Mesenchymal stem cell (in vitro differentiated cells and primary cell): ENCODE measurements at regions not wholly inside any gene's neighbourhood (a gene's known extent, or its start where the extent isn't known, plus 50 kb on each side); places are given as distances from the start of the nearest gene placed in this dataset.

Source experiments
- DNase-seq: peaks from one replicate; pipeline ENCODE4 v3.0.0-alpha.2; 2013
- H2AFZ ChIP-seq: one replicate; pipeline ENCODE4 v1.6.1; 2013; ENCODE audit warnings: low read depth, mild to moderate bottlenecking, control low read depth, inconsistent platforms, low read length, moderate library complexity
- H2AK5ac ChIP-seq: 2 replicates; pipeline ENCODE4 v1.6.1; 2013; ENCODE audit warnings: low read length, moderate library complexity, mild to moderate bottlenecking, inconsistent platforms; ENCODE audit not compliant: severe bottlenecking
- H2BK120ac ChIP-seq: one replicate; pipeline ENCODE4 v1.6.1; 2013; ENCODE audit warnings: low read depth, mild to moderate bottlenecking, inconsistent platforms, low read length, moderate library complexity
- H2BK12ac ChIP-seq, 2 experiments: one replicate each; pipeline ENCODE4 v1.6.1; 2013; ENCODE audit warnings: inconsistent platforms in 2 of 2, low read length in 2 of 2, mild to moderate bottlenecking in 2 of 2, moderate library complexity in 2 of 2, control low read depth in 1 of 2
- H2BK15ac ChIP-seq: one replicate; pipeline ENCODE4 v1.6.1; 2013; ENCODE audit warnings: mild to moderate bottlenecking, low read depth, inconsistent platforms; ENCODE audit not compliant: poor library complexity, severe bottlenecking
- H2BK5ac ChIP-seq: 2 replicates; pipeline ENCODE4 v1.6.1; 2013; ENCODE audit warnings: low read depth, mild to moderate bottlenecking, low read length, control low read depth, inconsistent platforms; ENCODE audit not compliant: poor library complexity, severe bottlenecking
- H3K14ac ChIP-seq, 2 experiments: one replicate each; pipeline ENCODE4 v1.6.1; 2013; ENCODE audit warnings: inconsistent platforms in 2 of 2, low read length in 2 of 2, control low read depth in 1 of 2, mild to moderate bottlenecking in 1 of 2, moderate library complexity in 1 of 2
- H3K18ac ChIP-seq, 2 experiments: one replicate each; pipeline ENCODE4 v1.6.1; 2013; ENCODE audit warnings: inconsistent platforms in 2 of 2, low read length in 2 of 2, control low read depth in 1 of 2, low read depth in 1 of 2, mild to moderate bottlenecking in 1 of 2
- H3K23ac ChIP-seq, 2 experiments: one replicate each; pipeline ENCODE4 v1.6.1; 2013; ENCODE audit warnings: inconsistent platforms in 2 of 2, low read length in 2 of 2, mild to moderate bottlenecking in 2 of 2, moderate library complexity in 2 of 2, control low read depth in 1 of 2
- H3K27ac ChIP-seq: 2 replicates; pipeline ENCODE4 v1.5.1; 2013; ENCODE audit warnings: mild to moderate bottlenecking, moderate library complexity, low read length, control low read depth, inconsistent platforms; ENCODE audit not compliant: poor library complexity, severe bottlenecking
- H3K27me3 ChIP-seq, 2 experiments: 2 replicates each; pipeline versions ENCODE4 v1.6.1 to v1.7.0; 2013; ENCODE audit warnings: low read length in 2 of 2, mild to moderate bottlenecking in 2 of 2, moderate library complexity in 2 of 2, control low read depth in 1 of 2, inconsistent platforms in 1 of 2; ENCODE audit not compliant: control insufficient read depth in 1 of 2, insufficient read depth in 1 of 2
- H3K36me3 ChIP-seq, 2 experiments: 2 replicates each; pipeline versions ENCODE4 v1.6.1 to v1.7.0; 2013; ENCODE audit warnings: low read length in 2 of 2, control low read depth in 1 of 2, inconsistent platforms in 1 of 2, low read depth in 1 of 2, mild to moderate bottlenecking in 1 of 2; ENCODE audit not compliant: insufficient read depth in 2 of 2, control insufficient read depth in 1 of 2
- H3K4ac ChIP-seq, 2 experiments: one replicate each; pipeline ENCODE4 v1.6.1; 2013; ENCODE audit warnings: inconsistent platforms in 2 of 2, low read length in 2 of 2, mild to moderate bottlenecking in 2 of 2, moderate library complexity in 2 of 2, control low read depth in 1 of 2, low read depth in 1 of 2
- H3K4me1 ChIP-seq: 2 replicates; pipeline ENCODE4 v1.6.1; 2013; ENCODE audit warnings: low read depth, low read length, control low read depth; ENCODE audit not compliant: control insufficient read depth, insufficient read depth
- H3K4me2 ChIP-seq: 2 replicates; pipeline ENCODE4 v1.6.1; 2013; ENCODE audit warnings: low read length, mild to moderate bottlenecking, inconsistent platforms; ENCODE audit not compliant: poor library complexity, severe bottlenecking
- H3K4me3 ChIP-seq, 2 experiments: 2 replicates each; pipeline versions ENCODE4 v1.5.1 to v1.7.0; 2013; ENCODE audit warnings: low read length in 2 of 2, mild to moderate bottlenecking in 2 of 2, control low read depth in 1 of 2, low read depth in 1 of 2; ENCODE audit not compliant: insufficient read depth in 1 of 2
- H3K79me1 ChIP-seq: replicated peaks from 2 replicates; pipeline ENCODE4 v1.6.1; 2013; ENCODE audit warnings: mild to moderate bottlenecking, control low read depth, low read length, inconsistent platforms; ENCODE audit not compliant: poor library complexity, severe bottlenecking
- H3K9ac ChIP-seq: 2 replicates; pipeline ENCODE4 v1.7.0; 2013; ENCODE audit warnings: mild to moderate bottlenecking, low read length, moderate library complexity
- H3K9me3 ChIP-seq: 2 replicates; pipeline ENCODE4 v1.7.0; 2013; ENCODE audit warnings: mild to moderate bottlenecking, low read length; ENCODE audit not compliant: control insufficient read depth
- H4K8ac ChIP-seq: one replicate; pipeline ENCODE4 v1.6.1; 2013; ENCODE audit warnings: inconsistent platforms, mild to moderate bottlenecking, low read length, moderate library complexity
- H4K91ac ChIP-seq: one replicate; pipeline ENCODE4 v1.6.1; 2013; ENCODE audit warnings: mild to moderate bottlenecking, low read length, inconsistent platforms
- WGBS: methylation state at CpG from one replicate; pipeline ENCODE4 v1.1.7; 2013; ENCODE audit warnings: mixed read lengths; 5-methylcytosine and 5-hydroxymethylcytosine counted together

- no peak for DNase-seq
- no peak overlapping the region for H3K18ac ChIP-seq
- 38% methylated on average over 1 of the region's 2 CpGs for WGBS
- no peak overlapping the region for H3K4me2 ChIP-seq
- H2BK5ac ChIP-seq = no peak overlapping the region
- H3K79me1 ChIP-seq = no peaks in the 10 kb centered on the region
- H3K9me3 ChIP-seq = no peaks in the 10 kb centered on the region
- no peak overlapping the region for H2BK15ac ChIP-seq
- H3K4ac ChIP-seq = no peak overlapping the region
- H4K91ac ChIP-seq = no peak overlapping the region
- H2BK120ac ChIP-seq = no peak overlapping the region
- H3K9ac ChIP-seq = no peak overlapping the region
- H2BK12ac ChIP-seq = no peak overlapping the region
- no peak overlapping the region for H2AK5ac ChIP-seq
- H3K36me3 ChIP-seq = no peaks in the 10 kb centered on the region
- no peak overlapping the region for H3K4me3 ChIP-seq
- H3K27me3 ChIP-seq = no peaks in the 10 kb centered on the region
- no peaks in the 10 kb centered on the region for H3K4me1 ChIP-seq
- no peak overlapping the region for H4K8ac ChIP-seq
- H3K23ac ChIP-seq = no peak overlapping the region
- H3K27ac ChIP-seq = no peak overlapping the region
- no peak overlapping the region for H3K14ac ChIP-seq
- no peak overlapping the region for H2AFZ ChIP-seq
These were observed 271.9 kb downstream of the KIF20B start for GRCh38 chr10:89973326-89973725.

- H2BK12ac ChIP-seq = no peak overlapping the region
- H3K4me3 ChIP-seq = no peak overlapping the region
- H3K9me3 ChIP-seq = no peaks in the 10 kb centered on the region
- H3K18ac ChIP-seq = no peak overlapping the region
- WGBS = no CpG with 5 or more reads among the region's 2 CpGs
- DNase-seq = no peak
- no peaks in the 10 kb centered on the region for H3K79me1 ChIP-seq
- no peak overlapping the region for H3K4me2 ChIP-seq
- no peaks in the 10 kb centered on the region for H3K27me3 ChIP-seq
- no peak overlapping the region for H3K14ac ChIP-seq
- H3K9ac ChIP-seq = no peak overlapping the region
- no peak overlapping the region for H3K23ac ChIP-seq
- no peak overlapping the region for H2AFZ ChIP-seq
- no peaks in the 10 kb centered on the region for H3K4me1 ChIP-seq
- no peak overlapping the region for H2BK120ac ChIP-seq
- no peak overlapping the region for H3K27ac ChIP-seq
- H2AK5ac ChIP-seq = no peak overlapping the region
- no peaks in the 10 kb centered on the region for H3K36me3 ChIP-seq
- H2BK15ac ChIP-seq = no peak overlapping the region
- no peak overlapping the region for H2BK5ac ChIP-seq
- no peak overlapping the region for H4K91ac ChIP-seq
- H3K4ac ChIP-seq = no peak overlapping the region
- H4K8ac ChIP-seq = no peak overlapping the region
These were observed 273.7 kb downstream of the KIF20B start for GRCh38 chr10:89975071-89975470.

GRCh38 chr10:89975771-89976170, 274.4 kb downstream of the KIF20B start:
- H3K4ac ChIP-seq = no peak overlapping the region
- no peak overlapping the region for H3K4me2 ChIP-seq
- no peak overlapping the region for H2AFZ ChIP-seq
- WGBS = 80% methylated on average over 2 of the region's 2 CpGs
- H4K91ac ChIP-seq = no peak overlapping the region
- no peak overlapping the region for H2BK12ac ChIP-seq
- no peak for DNase-seq
- H3K14ac ChIP-seq = peak overlapping the region in 1 of 2 experiments; percentile 14
- no peak overlapping the region for H3K23ac ChIP-seq
- no peaks in the 10 kb centered on the region for H3K4me1 ChIP-seq
- H2BK5ac ChIP-seq = no peak overlapping the region
- H4K8ac ChIP-seq = no peak overlapping the region
- H2AK5ac ChIP-seq = no peak overlapping the region
- no peak overlapping the region for H3K18ac ChIP-seq
- H3K27ac ChIP-seq = no peak overlapping the region
- H3K9ac ChIP-seq = no peak overlapping the region
- H3K36me3 ChIP-seq = no peaks in the 10 kb centered on the region
- no peaks in the 10 kb centered on the region for H3K79me1 ChIP-seq
- no peak overlapping the region for H2BK120ac ChIP-seq
- H3K4me3 ChIP-seq = no peak overlapping the region
- H3K9me3 ChIP-seq = no peaks in the 10 kb centered on the region
- H2BK15ac ChIP-seq = no peak overlapping the region
- H3K27me3 ChIP-seq = no peaks in the 10 kb centered on the region

- no peaks in the 10 kb centered on the region for H3K9me3 ChIP-seq
- no peaks in the 10 kb centered on the region for H3K36me3 ChIP-seq
- no peaks in the 10 kb centered on the region for H3K79me1 ChIP-seq
- no peak overlapping the region for H3K9ac ChIP-seq
- no peak overlapping the region for H2BK5ac ChIP-seq
- no peak overlapping the region for H4K8ac ChIP-seq
- H2BK15ac ChIP-seq = no peak overlapping the region
- H3K23ac ChIP-seq = no peak overlapping the region
- WGBS = 86% methylated on average over 1 of the region's 1 CpG
- no peak overlapping the region for H3K4me2 ChIP-seq
- H4K91ac ChIP-seq = no peak overlapping the region
- no peaks in the 10 kb centered on the region for H3K4me1 ChIP-seq
- peaks cover 0 to 3% of the 10 kb centered on the region in 2 experiments for H3K27me3 ChIP-seq
- no peak overlapping the region for H2AK5ac ChIP-seq
- H3K27ac ChIP-seq = no peak overlapping the region
- H2BK12ac ChIP-seq = no peak overlapping the region
- no peak for DNase-seq
- H3K14ac ChIP-seq = no peak overlapping the region
- no peak overlapping the region for H3K4me3 ChIP-seq
- H3K18ac ChIP-seq = no peak overlapping the region
- no peak overlapping the region for H3K4ac ChIP-seq
- H2AFZ ChIP-seq = no peak overlapping the region
- H2BK120ac ChIP-seq = no peak overlapping the region
These were observed 276.7 kb downstream of the KIF20B start for GRCh38 chr10:89978081-89978480.
